Duodenal mucosa (tissue), 2 donors: ENCODE measurements at regions not wholly inside any gene's neighbourhood (a gene's known extent, or its start where the extent isn't known, plus 50 kb on each side); places are given as distances from the start of the nearest gene placed in this dataset.

Source experiments
- H3K27ac ChIP-seq: one replicate; pipeline ENCODE4 v1.7.0; 2013; ENCODE audit warnings: low read depth, low read length
- H3K27me3 ChIP-seq, 2 donors: one replicate each; pipeline ENCODE4 v1.7.0; 2013; ENCODE audit warnings: low read length in 2 of 2, control low read depth in 1 of 2; ENCODE audit not compliant: insufficient read depth in 2 of 2, control insufficient read depth in 1 of 2
- H3K36me3 ChIP-seq, 2 donors: one replicate each; pipeline ENCODE4 v1.7.0; 2013; ENCODE audit warnings: low read length in 2 of 2, control low read depth in 1 of 2; ENCODE audit not compliant: insufficient read depth in 2 of 2, control insufficient read depth in 1 of 2
- H3K4me1 ChIP-seq, 2 donors: one replicate each; pipeline ENCODE4 v1.7.0; 2013; ENCODE audit warnings: low read length in 2 of 2, control low read depth in 1 of 2; ENCODE audit not compliant: insufficient read depth in 2 of 2, control insufficient read depth in 1 of 2
- H3K4me3 ChIP-seq, 2 donors: one replicate each; pipeline ENCODE4 v1.7.0; 2013; ENCODE audit warnings: low read length in 2 of 2, low read depth in 1 of 2
- H3K9ac ChIP-seq, 2 donors: one replicate each; pipeline ENCODE4 v1.7.0; 2013; ENCODE audit warnings: low read length in 2 of 2, low read depth in 1 of 2
- H3K9me3 ChIP-seq, 2 donors: one replicate each; pipeline ENCODE4 v1.7.0; 2013; ENCODE audit warnings: low read length in 2 of 2, control low read depth in 1 of 2; ENCODE audit not compliant: control insufficient read depth in 1 of 2

GRCh38 chr13:55534306-55534705 lies 1606.4 kb upstream of the PRR20A start:
- no peaks in the 10 kb centered on the region for H3K4me1 ChIP-seq
- H3K27ac ChIP-seq: no peak overlapping the region
- H3K9ac ChIP-seq: no peak overlapping the region
- no peaks in the 10 kb centered on the region for H3K27me3 ChIP-seq
- peaks cover 4 to 12% of the 10 kb centered on the region in 2 donors for H3K9me3 ChIP-seq
- no peaks in the 10 kb centered on the region for H3K36me3 ChIP-seq
- H3K4me3 ChIP-seq: no peak overlapping the region

DNA sequence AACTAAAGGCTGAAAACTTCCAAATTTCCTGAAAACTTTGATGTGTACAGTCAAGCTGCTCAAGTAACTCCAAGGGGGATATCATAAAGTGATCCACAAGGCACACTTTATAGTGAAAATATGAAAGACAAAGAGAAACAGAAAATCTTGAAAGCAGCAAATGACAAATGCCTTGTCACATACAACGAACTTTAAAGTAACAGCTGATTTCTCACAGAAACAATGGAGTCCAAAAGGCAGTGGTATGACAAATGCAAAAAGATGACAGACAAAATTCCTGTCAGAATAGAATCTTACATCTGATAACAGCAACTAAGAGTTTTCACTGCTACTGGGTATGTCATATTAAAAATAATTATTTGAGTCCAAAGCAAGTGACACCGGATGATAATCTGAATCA lies 1602.3 kb upstream of the PRR20A start:
- H3K4me3 ChIP-seq: no peak overlapping the region
- peaks cover 4 to 12% of the 10 kb centered on the region in 2 donors for H3K9me3 ChIP-seq
- no peaks in the 10 kb centered on the region for H3K36me3 ChIP-seq
- H3K9ac ChIP-seq: no peak overlapping the region
- no peaks in the 10 kb centered on the region for H3K4me1 ChIP-seq
- no peak overlapping the region for H3K27ac ChIP-seq
- no peaks in the 10 kb centered on the region for H3K27me3 ChIP-seq

GRCh38 chr13:55543053-55543452 lies 1597.7 kb upstream of the PRR20A start:
- H3K9ac ChIP-seq: no peak overlapping the region
- no peaks in the 10 kb centered on the region for H3K4me1 ChIP-seq
- no peaks in the 10 kb centered on the region for H3K27me3 ChIP-seq
- no peaks in the 10 kb centered on the region for H3K36me3 ChIP-seq
- H3K27ac ChIP-seq: no peak overlapping the region
- H3K4me3 ChIP-seq: no peak overlapping the region
- H3K9me3 ChIP-seq: peaks cover 0 to 6% of the 10 kb centered on the region in 2 donors

GRCh38 chr13:55550624-55551023 lies 1590.1 kb upstream of the PRR20A start:
- Histone ChIP-seq H3K4me3 (no peak overlapping the region), H3K27me3 (no peaks in the 10 kb centered on the region), H3K9ac (no peak overlapping the region), H3K36me3 (no peaks in the 10 kb centered on the region), H3K27ac (no peak overlapping the region), H3K9me3 (peaks cover 14 to 15% of the 10 kb centered on the region in 2 donors), H3K4me1 (no peaks in the 10 kb centered on the region)

DNA sequence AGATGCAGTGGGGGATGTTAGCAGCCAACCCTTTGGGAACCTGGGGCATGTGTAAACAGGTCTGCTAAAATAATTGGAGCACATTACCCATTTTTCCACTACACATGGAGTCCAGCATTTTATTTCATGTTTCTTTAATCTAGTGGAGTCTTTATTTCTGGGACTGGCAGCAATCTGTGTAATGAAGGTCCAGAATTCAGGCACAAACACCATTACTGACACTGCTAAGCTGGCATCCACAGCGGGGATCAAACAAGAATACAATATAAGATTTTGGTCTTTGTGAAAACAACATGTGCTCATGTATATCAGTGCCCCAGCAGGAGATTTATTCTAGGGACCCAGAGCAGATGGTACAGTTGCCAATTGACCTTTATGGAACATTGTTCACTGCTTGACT lies 1587.0 kb upstream of the PRR20A start:
- H3K9ac ChIP-seq: no peak overlapping the region
- no peaks in the 10 kb centered on the region for H3K27me3 ChIP-seq
- H3K4me3 ChIP-seq: no peak overlapping the region
- peaks cover 14 to 18% of the 10 kb centered on the region in 2 donors for H3K9me3 ChIP-seq
- no peak overlapping the region for H3K27ac ChIP-seq
- H3K36me3 ChIP-seq: no peaks in the 10 kb centered on the region
- no peaks in the 10 kb centered on the region for H3K4me1 ChIP-seq

DNA sequence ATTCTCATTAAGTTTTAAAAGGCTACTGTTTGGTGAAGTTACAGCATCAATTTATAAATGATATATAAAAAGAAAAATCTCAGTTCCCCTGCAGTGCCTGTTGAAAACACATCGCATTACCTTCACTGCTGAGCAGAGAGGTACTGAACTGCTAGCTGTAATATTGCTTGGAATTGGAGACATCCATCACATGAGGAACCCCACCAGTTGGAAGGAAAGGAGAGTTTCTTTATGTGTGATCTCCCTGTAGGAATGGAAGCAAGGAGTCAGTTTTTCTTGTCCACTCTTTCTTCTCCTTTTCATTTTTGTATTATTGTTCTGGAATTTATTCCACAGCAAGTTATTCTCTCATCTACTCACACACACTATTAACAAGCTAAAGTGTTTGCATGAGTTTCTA lies 1586.0 kb upstream of the PRR20A start:
- Histone ChIP-seq H3K9me3 (peaks cover 14 to 18% of the 10 kb centered on the region in 2 donors), H3K36me3 (no peaks in the 10 kb centered on the region), H3K4me1 (no peaks in the 10 kb centered on the region), H3K27ac (no peak overlapping the region), H3K4me3 (no peak overlapping the region), H3K9ac (no peak overlapping the region), H3K27me3 (no peaks in the 10 kb centered on the region)

- Histone ChIP-seq H3K9me3 (peaks cover 0 to 8% of the 10 kb centered on the region in 2 donors), H3K27me3 (no peaks in the 10 kb centered on the region), H3K4me1 (no peaks in the 10 kb centered on the region), H3K27ac (no peak overlapping the region), H3K36me3 (no peaks in the 10 kb centered on the region), H3K4me3 (no peak overlapping the region), H3K9ac (no peak overlapping the region)
These were observed 1580.4 kb upstream of the PRR20A start for GRCh38 chr13:55560331-55560730.

GRCh38 chr13:55563267-55563666 lies 1577.5 kb upstream of the PRR20A start:
- no peaks in the 10 kb centered on the region for H3K36me3 ChIP-seq
- H3K27me3 ChIP-seq: no peaks in the 10 kb centered on the region
- peaks cover 0 to 7% of the 10 kb centered on the region in 2 donors for H3K9me3 ChIP-seq
- H3K9ac ChIP-seq: no peak overlapping the region
- H3K4me1 ChIP-seq: no peaks in the 10 kb centered on the region
- H3K27ac ChIP-seq: no peak overlapping the region
- no peak overlapping the region for H3K4me3 ChIP-seq

- no peak overlapping the region for H3K27ac ChIP-seq
- H3K4me3 ChIP-seq: no peak overlapping the region
- H3K27me3 ChIP-seq: no peaks in the 10 kb centered on the region
- peaks cover 0 to 4% of the 10 kb centered on the region in 2 donors for H3K9me3 ChIP-seq
- H3K4me1 ChIP-seq: no peaks in the 10 kb centered on the region
- H3K36me3 ChIP-seq: no peaks in the 10 kb centered on the region
- H3K9ac ChIP-seq: no peak overlapping the region
These were observed 1574.4 kb upstream of the PRR20A start for GRCh38 chr13:55566334-55566733.

DNA sequence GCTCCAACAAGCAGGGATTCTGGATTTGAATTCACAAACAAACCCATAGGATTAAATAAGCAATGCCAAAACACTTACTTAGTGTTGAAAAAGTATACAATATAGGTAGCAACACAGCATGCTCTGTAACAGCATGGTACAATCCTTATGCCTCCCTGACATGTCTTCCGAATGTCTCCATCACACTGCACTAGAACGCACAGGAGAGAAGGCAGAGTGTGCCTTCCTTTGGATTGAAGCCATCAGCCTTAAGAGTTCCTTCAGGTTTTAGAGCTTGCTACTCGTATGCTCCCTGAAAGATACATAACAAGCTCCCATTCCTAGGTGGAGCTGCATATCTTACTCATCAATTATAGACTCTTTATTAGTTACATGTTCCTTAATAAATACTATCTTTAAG lies 1573.9 kb upstream of the PRR20A start:
- no peaks in the 10 kb centered on the region for H3K27me3 ChIP-seq

More for the DNA sequence above, 1573.9 kb upstream of the PRR20A start:
- H3K4me1 ChIP-seq: no peaks in the 10 kb centered on the region
- no peaks in the 10 kb centered on the region for H3K36me3 ChIP-seq
- peaks cover 0 to 4% of the 10 kb centered on the region in 2 donors for H3K9me3 ChIP-seq
- H3K9ac ChIP-seq: no peak overlapping the region
- H3K27ac ChIP-seq: no peak overlapping the region
- H3K4me3 ChIP-seq: no peak overlapping the region
